ENCODE measurements at regions not wholly inside any gene's neighbourhood (a gene's known extent, or its start where the extent isn't known, plus 50 kb on each side); places are given as distances from the start of the nearest gene placed in this dataset.

DNA sequence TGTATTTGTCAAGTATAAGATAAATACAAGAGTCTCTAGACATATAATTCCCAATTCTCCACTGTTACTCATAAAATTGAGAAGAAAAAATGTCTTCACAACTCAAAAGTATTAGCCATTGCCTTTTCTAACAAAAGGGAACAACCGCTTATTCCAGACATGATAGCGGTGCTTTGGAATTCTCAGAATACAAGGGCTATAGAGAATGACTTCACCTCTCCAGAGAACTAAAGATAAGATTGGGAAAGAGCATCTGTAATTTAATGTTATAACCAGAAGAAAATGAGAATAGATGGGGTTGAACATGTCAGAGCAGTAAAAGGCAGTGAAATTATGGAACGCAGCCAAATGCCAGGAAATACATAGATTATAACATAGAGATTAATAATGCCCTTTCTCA is 730.8 kb downstream of the C6orf118 start:
- DNase-seq (ENCODE audit: low read depth) = no peak

DNA sequence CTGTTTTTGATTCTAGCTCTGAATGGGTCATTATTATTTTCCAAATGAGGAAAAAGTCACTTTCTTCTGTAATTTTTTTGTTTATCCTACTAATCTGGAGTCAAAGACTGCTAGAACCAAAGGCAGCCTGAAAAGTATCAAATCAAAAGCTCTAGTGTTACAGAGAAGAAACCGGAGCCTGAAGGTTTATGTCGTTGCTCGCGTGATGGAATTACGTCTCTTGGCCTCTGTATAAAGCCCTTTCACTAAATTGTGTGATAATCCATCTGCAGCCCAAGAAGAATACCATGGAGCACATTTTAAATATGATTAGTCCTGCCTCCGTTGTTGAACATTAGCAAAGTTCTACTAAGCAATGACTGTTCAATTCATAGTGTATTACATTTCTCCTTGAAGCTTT is 738.6 kb downstream of the C6orf118 start:
- DNase-seq (ENCODE audit: low read depth) = no peak

DNA sequence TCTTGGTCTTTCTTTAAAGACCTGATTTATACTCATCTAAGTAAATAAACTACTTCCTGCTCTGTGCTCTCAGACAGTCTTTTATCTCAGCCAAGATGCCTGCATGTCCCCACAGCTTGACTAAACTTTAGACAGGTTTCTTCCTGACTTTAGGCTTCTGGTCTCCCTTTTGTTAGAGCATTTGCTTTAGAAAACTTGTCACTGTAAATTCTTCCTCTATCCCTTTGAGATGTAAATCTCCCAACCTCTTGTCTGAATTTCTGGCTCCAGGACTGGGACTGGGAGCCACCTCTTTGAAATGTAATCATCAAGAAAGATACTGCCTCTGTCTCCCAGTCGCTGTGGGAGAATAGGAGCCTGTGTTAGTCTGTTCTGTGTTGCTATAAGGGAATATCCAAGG is 739.9 kb downstream of the C6orf118 start:
- no peak for DNase-seq (ENCODE audit: low read depth)

DNA sequence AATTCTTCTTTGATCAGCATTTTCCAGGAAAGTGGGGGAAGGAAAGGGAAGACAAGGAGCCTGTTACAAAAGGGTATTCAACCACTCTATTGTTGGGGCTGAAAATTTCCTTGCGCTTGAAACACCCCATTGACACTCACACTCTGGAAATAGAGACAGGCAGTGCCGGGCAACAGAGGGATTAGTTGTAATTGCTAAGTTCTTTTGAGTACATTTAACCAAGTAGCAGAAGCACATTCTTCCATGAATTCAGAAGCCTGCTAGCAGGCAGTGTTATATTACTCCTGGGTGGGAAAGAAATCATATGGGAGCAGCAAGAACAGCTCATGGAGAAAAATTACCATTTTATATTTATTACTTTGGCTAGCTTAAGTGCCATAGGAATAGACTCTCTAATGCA is 745.5 kb downstream of the C6orf118 start:
- DNase-seq (ENCODE audit: low read depth) = no peak

DNA sequence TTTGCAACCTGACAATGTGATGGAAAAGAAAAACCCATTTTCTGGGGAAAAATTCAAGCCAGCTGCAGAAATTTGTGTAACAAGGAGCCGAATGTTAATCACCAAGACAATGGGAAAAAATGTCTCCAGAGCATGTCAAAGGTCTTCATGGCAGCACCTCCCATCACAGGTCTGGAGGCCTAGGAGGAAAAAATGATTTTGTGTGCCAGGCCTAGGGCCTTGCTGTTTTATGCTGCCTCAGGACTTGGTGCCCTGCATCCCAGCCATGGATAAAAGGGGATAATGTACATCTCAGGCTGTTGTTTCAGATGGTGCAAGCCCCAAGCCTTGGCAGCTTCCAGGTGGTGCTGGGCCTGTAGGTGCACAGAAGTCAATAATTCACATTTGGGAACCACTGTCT is 747.7 kb downstream of the C6orf118 start:
- DNase-seq (ENCODE audit: low read depth) = no peak

DNA sequence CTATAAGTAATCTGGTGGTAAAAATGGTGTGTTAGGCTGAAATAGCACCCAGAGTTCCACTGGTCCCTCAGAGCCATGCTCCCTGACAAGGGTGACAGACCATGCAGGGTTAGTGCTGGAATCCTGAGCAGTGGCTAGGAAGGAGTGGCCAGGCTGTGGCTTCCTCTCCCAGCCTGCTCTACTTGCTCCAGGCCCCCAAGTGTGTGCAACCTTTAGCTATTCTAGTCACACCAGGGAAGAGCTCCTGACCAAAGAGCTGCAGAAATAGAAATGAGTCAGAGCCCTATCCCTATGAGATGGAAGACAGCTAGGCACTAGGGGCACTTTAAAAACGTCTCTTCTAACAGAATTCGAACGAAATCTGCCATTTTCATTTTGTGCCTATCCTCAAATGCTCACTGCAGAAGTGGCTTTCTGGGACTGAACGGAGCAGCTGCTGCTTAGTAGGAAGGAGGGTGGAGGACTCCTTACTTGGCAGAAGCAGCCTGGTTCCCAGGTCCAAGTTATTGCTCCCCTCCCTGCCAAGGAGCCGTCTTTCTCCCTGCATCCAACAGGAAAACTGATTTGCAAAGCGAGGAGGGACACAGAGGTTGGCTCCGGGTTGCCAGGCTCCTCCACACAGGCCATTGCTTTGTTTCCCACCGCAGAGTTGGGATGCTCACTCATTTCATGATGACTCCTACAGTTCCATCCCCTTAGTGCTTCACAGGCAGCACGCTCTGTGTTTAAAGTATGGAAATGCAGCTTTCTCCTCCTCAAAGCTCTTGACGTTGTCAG is 754.5 kb downstream of the C6orf118 start:
- peak; percentile 9 for DNase-seq (ENCODE audit: low read depth)

DNA sequence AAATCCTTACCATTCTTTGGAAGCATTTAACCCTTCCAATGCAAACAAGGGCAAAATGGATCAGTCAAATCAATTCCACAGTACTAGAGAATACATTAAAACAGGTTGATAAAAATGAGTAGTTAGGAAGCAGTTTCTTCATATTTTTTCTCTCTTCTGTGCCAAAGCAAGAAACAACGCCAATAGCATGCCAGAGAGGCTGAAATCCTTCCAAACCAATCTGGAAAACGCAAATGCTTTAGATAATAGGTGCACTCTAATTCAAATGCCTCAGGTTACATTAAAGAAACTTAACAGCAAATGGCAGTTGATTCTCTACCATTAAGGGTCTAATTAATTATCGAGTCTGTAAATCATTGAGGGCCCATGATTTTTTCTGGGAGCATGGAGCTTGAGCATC is 755.2 kb downstream of the C6orf118 start:
- no peak for DNase-seq (ENCODE audit: low read depth)

DNA sequence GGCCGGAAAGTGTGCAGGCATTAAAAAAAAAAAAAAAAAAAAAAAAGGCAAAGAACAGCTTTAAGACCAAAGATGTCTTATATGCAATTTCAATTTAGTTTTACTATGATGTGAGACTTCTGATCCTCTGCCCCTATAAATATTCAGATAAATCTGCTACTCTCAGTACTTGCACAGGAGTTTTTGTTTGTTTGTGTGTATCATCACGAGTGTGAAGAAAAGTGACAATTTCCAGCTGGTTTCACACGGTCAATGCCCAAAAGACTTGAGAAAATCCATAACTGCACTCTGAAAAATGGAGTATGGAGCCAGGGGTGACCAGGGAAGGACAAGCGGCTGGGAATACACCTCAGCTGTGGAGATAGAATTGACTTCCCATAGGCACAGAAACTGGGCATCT is 757.7 kb downstream of the C6orf118 start:
- no peak for DNase-seq (ENCODE audit: low read depth)

DNA sequence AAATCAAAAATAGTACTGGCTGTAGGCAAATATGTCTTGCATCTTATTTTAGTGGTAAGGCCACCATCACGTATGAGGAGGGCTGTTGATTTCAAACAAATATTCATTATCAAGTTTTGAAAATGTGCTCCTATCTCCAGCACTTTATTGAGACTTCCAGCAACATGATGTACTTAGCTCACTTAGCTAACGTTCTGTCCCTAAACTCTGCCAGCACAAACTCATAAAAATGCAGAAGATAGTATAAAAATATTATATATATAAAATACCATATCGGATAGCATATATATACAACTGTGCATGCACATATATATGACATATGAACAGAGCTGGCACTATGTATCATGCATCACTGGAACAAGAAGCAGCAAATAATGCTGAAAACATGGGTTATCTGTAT is 762.3 kb downstream of the C6orf118 start:
- no peak for DNase-seq (ENCODE audit: low read depth)

DNA sequence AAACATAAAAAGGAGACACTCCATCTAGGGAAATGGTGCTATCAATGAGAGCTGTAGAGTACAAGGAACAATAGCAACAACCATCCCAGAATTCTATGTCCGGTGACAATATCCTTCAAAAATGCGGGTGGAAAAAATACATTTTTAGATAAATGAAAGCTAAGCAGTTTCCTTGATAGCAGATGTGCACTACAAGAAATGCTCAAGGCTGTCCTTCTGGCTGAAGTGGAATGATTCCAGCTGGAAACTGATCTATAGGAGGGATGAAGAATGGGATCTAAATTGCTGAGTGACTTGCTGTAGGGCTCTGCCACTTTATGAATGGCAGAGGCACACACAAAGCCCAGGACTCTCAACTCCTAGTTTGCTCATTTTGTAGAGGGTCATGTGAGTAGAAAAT is 763.1 kb downstream of the C6orf118 start:
- DNase-seq (ENCODE audit: low read depth) = no peak

DNA sequence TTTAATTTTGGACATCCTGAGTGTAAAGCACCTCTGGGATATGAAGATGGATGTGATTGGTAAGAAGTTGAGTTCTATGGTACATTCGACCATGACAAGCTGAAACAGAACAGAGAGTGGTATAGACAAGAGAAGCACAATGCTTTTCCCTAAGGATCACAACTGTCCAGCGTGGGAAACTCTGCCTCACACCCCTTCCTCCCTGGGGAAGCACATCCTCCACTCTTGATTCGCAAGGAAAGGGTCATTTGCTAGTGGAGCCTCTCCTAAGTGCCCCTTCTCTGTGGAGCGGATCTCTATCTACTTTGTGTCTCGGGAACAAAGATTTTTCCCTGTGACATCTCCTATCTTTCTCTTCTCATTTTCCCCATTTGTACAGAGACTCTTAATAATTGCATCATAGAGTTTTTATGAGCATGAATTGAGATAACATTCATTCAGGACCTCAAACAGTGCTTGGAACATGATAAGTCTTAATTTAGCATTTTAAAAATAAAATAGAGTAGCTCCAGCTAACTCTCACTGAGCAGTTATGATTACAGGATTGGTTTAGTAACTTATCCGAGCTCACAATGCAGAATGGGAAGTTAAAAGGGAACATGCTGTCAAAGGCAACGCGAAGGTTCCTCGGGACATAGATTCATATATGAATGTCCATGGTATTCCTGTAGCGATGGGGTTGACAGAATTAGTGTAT is 775.2 kb downstream of the C6orf118 start:
- DNase-seq (ENCODE audit: low read depth) = no peak

DNA sequence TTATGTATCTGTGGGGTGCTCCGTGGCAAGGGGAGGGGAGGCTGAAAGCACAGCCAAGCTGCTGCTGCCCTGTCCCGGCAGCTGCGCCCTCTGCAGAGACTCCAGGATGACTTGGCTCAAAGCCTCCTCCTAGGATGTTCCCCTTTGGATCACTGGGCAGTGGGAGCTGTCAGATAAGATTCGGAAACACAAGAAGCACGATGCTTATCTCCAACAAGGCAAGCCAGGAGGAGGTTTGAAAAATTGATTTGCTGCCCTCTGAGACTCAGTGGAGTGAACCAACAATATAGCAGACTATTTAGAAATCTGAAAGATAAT is 776.4 kb downstream of the C6orf118 start:
- no peak for DNase-seq (ENCODE audit: low read depth)

DNA sequence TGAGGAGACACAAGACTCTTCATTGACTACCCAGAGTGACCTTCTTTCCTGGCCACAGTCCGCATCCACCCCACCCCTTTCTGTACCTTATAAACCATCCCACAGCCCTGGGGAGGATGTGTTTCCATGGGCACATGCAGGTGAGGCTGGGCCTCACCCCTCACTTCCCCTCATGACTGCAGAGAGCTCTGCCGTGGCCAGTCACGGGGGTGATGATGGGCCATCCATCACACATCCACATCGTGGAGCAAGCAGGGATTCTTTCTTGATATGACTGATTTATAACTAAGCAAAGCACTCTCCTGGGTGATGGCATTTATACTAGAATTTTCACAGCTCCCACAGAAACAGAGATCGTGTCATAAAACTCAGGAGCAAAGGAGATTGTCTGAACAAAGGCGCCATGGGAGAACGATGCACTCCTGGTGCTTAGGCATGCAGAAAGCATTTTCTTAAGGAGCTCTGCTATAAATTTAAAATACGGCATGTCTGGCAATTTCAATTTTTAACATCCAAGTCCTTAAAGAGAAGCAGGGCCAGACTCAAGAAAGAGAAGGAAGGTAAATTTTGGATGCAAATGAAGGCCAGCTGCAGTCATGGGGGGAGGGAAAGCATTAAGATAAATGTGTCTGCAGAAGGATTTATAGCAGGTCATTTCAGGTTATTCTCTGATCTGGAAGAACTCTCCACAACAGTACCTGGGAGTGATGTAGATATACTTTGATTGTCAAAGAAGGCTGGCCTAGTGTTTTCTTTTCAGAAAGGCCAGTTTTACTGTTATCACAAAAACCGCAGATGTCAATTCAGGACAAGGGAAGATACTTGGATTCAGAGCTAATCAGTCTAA is 777.0 kb downstream of the C6orf118 start:
- no peak for DNase-seq (ENCODE audit: low read depth)

DNA sequence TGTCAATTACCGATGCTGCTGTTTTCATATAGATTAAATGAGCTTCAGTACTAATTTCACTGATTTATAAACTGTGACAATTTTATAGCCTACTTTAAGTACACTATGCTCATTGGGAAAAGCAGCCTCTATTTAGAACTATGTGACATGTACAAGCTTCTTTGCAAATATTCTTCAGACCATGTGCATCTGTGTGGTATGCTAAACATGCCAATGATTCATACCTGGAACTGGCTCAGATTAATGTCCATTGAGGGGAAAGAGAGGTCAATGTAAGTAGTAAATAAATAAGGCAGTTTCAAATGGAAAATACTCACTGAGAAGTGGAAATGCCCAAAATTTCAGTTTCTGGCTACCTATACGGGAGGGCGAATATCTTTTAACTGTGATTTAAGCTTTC is 777.7 kb downstream of the C6orf118 start:
- DNase-seq (ENCODE audit: low read depth) = no peak

DNA sequence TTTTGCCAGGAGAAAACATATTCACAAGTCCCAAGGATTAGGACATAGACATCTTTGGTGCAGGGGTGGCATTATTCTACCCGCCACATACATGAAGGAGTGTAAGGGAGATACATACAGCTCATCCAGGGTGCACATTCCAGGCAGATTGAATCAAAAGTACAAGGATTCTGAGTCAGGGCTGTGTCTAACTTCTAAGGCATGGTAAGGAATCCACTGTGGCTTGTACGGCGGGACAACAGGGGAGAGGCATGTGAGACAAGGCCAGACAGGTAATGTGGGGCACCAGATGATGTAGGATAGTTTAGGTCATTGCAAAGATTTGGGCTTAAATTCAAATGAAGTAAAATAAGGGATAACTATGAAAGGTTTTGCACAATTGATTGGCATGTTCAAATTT is 780.9 kb downstream of the C6orf118 start:
- DNase-seq (ENCODE audit: low read depth) = no peak

DNA sequence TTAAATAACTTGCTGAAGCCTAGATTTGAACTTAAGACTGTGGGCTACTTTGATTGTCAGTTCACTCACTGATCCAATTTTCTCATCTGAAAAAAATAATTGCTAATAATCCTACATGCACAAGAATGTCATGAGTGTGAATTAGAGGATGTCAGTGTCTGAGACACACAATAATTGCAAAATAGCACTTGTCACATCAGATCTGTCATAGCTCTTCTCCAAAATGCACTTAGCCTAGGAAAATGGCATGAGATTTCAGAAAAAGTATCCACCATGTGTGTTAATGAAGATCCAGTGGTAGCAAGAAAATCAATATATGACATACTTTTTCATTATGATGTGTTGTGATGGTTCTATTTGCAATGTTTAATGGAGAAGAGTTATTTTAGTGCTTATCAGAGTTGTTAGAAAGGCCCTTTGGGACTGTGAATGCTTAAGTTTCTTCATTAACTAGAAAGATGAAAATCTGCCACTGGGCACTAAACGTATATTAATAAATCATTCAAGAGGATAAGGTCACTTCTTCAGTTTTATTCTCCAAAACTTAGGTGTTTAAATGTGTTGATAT is 786.2 kb downstream of the C6orf118 start:
- no peak for DNase-seq (ENCODE audit: low read depth)

DNA sequence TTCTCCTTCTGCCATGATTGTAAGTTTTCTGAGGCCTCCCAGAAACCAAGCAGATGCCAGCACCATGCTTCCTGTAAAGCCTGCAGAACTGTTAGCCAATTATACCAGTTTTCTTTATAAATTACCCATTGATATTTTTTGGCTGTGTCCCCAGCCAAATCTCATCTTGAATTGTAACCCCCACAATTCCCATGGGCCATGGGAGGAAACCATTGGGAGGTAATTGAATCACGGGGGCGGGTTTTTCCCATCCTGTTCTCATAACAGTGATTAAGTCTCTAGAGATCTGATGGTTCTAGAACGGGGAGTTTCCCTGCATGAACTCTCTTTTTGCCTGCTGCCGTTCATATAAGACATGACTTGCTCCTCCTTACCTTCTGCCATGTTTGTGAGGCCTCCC is 788.5 kb downstream of the C6orf118 start:
- no peak for DNase-seq (ENCODE audit: low read depth)

DNA sequence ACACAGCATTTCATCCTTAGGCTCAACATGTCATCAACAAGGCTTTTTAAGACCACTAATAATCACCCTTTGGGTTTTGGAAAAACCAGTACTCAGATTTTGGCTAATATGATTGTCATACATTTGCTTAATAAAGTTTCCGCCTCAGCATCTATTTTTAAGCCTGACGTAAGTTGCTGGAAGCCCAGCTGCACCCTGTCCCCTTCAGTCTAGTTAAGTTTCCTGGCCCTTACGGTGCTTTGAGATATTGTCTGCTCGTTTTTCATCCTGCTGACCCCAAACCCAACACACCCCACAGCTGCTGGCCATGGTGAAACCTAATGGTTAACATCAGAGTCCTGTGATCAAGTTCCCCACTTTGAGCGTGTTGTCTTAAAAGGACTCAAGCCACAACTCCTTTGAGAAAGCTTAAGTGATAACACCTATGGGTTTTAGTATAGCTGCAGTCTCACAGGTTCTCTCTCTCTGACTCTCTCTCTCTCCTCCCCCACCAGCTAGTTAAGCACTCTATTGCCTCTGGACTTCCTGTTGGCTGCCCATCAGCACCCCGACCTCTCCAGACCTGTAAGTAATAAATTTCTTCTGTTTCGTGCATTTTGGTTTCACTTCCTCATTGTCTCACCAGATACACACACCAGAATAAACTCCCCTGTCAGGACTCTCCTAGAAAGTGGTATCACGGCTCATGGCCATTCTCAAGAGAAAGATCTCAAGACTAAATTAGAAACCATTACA is 802.0 kb downstream of the C6orf118 start:
- DNase-seq (ENCODE audit: low read depth) = no peak

DNA sequence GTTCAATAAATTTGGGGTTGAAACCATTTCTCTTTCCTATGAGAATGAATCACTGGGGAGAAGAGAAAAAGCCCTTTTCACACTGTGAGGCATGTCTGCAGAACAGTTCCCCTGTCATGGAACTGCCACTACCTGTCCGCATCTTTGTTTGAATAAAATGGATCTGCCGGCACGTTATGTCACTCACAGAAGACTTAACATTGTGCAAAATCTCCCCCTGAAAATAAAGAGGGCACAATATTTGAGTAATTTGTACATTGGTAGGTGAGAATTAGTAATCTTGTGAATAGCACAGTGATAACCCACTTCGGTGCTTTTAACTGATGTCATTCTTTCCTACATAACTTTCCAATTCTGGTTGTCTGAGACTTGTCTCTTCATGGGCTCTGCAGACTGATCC is 804.0 kb downstream of the C6orf118 start:
- no peak for DNase-seq (ENCODE audit: low read depth)

DNA sequence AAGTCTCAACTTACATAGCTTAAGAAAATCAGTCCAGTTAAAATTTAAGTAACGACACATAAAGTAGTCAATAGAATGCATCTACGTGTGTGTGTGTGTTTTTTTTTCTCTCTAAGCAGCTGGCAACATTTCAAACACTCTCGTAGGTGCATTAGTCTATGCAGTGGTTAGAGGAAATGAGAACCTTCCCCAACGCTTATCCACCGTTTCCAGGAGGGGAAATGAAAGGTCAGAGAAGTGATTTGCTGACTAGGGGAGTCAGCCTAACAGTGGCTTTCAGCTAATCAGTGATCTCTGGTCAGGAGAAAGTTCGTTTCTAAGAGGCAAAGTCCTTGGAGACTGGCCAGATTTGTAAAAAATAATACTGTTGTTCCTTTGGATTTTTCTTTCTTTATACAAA is 806.6 kb downstream of the C6orf118 start:
- DNase-seq (ENCODE audit: low read depth) = no peak

DNA sequence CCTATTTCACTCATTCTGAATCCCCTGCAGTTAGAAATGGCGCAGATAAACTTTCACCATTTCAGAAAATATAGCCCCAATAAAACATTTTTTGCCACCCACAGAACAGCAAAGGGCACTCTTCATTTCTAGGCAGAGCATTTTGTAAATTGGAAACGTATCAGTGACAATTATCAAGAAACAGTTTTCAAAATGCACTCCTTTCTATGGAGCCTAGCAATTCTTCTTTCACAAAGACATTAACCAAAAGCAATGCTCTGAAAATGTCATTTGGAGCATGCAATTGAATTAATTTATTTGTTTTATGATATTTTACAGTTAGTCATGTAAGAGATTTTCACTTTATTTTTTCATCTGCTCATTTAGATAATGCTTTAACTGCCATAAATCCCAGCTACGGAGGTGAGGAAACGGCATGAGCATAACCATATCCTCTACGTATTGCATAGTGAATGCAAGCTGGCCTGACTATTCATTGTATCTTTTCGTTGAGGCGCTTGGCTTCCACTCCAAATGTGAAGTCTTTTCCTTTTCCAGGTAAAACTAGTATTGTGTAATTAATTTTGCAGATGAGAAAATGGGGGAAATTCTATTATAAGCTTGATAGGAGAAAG is 813.4 kb downstream of the C6orf118 start:
- DNase-seq (ENCODE audit: low read depth) = no peak

Measured in LHCN-M2 (cell line).